EL (cell line): ENCODE measurements at regions not wholly inside any gene's neighbourhood (a gene's known extent, or its start where the extent isn't known, plus 50 kb on each side); places are given as distances from the start of the nearest gene placed in this dataset.
A peak's percentile ranks its signal among the peaks of the same experiment; 100 is the strongest.
"Not testable (repeated sequence)": the region's sequence is repeated elsewhere in the genome, so short reads cannot be mapped to it uniquely, and the experiment has no call there.

Source experiments
- DNase-seq: peaks from one replicate; pipeline ENCODE4 v3.0.0-alpha.2; 2016

- no peak for DNase-seq
Observed at GRCh38 chr7:113292105-113292504, 173.8 kb upstream of the SMIM30 start.

DNA sequence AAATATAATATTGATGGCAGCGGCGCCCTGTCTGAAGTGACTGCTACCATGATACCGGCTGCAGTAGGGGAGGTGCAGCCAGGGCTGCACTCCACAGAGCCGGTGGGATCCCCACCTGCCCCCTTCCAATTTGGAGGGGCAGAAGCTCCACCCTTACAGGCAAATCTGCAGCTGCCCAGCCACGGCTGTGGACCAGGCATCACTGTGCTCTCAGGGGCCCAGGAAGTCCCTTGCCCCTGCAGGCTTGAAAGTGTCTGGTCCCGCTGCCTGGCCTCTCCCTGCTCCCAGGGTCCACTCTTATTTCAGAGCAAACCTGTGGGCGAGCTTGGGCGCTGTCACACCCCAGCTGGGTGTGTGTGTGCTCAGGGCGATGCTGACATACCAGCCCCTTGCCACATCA lies 172.7 kb upstream of the SMIM30 start:
- DNase-seq: no peak

GRCh38 chr7:113289140-113289740 lies 170.9 kb upstream of the SMIM30 start:
- peak; percentile 51 for DNase-seq

DNA sequence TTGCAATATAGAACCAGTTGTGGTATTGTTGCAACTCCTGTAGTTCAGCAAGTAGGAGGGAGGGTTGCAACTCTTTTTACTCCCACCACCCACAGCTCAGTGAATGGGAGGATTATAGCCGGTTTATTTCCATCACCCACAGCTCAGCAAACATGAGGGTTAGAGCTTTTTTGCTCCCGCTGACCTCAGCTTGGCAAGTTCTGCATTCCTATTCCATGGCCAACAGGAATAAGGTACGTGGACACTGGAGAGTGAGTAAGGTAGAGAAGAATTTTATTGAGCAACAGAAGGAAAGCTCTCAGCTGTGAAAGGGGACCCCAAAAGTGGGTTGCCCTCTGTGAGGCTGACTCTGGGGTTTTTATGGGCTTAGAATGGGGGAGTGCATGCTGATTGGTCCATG lies 167.1 kb upstream of the SMIM30 start:
- peak; percentile 54 for DNase-seq

- DNase-seq: peak; percentile 73
Observed at GRCh38 chr7:113283861-113284260, 165.5 kb upstream of the SMIM30 start.

DNA sequence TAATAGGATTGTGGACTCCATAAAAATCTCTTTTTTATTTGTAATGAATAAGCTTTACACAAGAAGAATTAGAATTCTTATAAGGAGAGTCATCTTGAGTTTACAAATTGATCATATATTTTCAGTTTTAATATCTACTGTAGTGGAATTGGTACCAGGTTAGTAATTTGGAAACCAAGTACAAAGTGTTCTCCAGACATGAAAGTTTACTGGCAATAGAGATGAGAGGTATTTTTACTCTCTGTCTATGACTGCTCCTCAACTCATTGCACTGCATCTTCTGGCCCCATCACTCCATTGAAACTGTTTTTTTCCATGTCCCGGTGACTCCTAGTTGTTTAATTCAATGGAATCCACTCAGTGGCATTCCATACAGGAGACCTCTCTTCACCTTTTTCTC lies 164.5 kb upstream of the SMIM30 start:
- no peak for DNase-seq

- DNase-seq: no peak
Observed at GRCh38 chr7:113281223-113281622, 162.9 kb upstream of the SMIM30 start.

GRCh38 chr7:113279256-113279655 lies 160.9 kb upstream of the SMIM30 start:
- no peak for DNase-seq

DNA sequence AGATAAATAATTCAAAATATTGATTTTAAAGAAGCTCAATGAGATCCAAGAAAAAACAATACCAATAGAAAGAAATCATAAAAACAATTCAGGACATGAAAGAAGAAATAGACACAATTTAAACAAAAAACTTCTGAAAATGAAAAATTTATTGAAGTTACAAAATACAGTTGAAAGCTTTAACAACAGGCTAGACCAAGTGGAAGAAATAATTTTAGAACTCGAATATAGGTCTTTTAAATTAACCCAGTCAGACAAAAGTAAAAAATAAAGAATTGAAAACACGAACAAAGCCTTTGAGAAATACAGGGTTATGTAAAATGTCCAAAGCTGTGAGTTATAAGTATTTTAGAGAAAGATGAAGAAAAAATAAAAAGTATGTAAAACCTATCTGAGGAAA lies 152.4 kb upstream of the SMIM30 start:
- no peak for DNase-seq

GRCh38 chr7:113269592-113269991 lies 151.2 kb upstream of the SMIM30 start:
- not testable (repeated sequence) for DNase-seq

DNA sequence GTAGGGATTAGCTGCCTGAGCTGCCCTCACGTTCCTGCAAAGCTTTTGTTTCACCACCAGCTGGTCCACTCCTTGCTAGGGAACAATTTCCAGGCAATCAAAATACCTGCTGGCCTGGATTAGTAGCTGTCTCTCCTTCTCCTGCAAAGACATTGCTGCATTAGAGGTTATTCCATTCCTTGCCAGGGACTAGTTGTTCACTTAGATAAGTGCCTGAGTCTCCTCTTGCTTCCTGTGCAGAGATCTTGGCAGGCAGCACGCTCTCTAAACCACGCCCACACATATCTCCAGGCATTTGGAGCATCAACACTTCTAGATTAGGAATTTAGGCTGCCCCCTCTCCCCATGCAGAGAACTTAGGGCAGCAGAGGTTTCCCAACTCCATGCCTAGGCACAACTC lies 150.4 kb upstream of the SMIM30 start:
- DNase-seq: peak; percentile 31

DNA sequence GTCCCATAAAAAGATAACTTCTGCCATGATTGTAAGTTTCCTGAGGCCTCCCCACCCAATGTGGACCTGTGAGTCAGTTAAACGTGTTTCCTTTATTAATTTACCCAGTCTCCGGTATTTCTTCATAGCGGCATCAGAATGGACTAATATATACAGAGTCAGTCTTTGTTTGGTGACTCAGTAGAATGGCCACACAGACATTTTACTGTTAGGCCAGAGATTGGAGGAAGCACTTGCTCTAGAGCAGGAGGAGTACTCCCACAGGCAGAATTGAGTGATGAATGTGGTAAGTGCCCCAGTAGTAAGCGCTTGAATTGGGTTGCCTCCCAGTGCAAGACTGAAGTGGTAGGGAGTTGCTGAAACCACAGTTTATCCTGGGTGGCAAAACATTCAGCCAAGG lies 149.5 kb upstream of the SMIM30 start:
- DNase-seq: peak; percentile 75

DNA sequence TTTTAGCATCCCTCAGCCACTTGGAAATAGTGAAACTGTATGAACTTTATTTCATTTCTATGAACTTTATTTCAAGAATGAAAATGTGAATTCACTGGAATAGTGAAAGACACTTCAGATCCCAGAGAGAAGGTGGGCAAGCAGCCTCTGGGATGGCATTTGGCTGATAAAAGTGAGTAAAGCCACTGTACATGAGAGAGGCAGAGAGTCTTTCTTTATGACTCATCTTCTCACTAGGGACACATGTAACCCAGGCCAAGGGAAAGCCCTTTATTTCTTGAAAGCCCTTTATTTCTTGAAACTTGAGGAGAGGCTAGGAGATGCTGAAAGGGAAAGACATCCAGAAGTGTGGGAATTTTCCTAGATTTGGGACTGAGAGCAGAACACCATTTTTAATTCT lies 148.9 kb upstream of the SMIM30 start:
- DNase-seq: peak; percentile 62

DNA sequence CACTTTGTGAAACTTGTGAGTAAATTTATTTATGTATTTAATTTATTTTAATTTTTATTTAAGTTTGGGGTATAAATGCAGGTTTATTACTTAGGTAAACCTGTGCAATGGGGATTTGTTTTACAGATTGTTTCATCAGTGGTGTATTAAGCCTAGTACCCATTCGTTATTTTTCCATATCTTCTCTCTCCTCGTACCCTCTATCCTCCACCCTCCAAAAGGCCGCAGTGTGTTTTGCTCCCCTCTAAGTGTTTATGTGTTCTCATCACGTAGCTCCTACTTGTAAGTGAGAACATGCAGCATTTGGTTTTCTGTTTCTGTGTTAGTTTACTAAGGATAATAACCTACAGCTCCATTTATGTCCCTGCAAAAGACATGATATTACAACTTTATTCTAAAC lies 145.4 kb upstream of the SMIM30 start:
- DNase-seq: no peak

DNA sequence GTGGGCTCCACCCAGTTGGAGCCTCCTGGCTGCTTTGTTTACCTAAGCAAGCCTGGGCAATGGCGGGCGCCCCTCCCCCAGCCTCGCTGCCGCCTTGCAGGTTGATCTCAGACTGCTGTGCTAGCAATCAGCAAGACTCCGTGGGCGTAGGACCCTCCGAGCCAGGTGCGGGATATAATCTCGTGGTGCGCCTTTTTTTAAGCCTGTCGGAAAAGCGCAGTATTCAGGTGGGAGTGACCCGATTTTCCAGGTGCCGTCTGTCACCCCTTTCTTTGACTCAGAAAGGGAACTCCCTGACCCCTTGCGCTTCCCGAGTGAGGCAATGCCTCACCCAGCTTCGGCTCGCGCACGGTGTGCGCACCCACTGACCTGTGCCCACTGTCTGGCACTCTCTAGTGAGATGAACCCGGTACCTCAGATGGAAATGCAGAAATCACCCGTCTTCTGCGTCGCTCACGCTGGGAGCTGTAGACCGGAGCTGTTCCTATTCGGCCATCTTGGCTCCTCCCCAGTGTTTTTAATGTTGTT lies 144.9 kb upstream of the SMIM30 start:
- DNase-seq: not testable (repeated sequence)

DNA sequence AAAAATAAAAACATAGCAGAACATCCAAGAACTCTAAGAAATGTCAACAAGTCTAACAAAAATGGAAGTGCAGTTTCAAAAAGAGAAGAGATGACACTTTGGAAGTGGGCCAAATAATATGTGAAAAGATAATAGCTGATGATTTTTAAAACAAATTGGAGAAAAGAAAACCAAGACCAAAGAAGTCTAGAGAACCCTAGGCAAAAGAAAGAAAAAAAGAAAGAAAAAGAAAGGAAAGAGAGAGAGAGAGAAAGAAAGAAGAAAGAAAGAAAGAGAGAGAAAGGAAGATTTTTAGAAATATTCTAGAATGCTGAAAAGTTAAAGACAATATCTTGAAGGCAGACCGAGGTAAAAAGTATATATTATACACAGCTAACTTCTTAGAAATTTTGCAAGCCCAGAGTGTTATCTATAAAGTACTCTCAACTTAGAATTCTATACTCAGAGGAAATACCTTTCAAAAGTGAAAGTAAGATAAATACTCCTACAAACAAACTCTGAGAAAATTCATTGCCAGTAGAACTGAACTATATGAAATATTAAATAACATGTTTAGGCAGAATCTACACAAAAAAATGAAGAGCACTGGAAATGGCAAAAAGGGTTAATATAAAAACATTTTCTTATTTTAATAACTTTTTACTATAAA lies 138.7 kb upstream of the SMIM30 start:
- DNase-seq: peak; percentile 1

- DNase-seq: peak; percentile 43
Observed at GRCh38 chr7:113247198-113247597, 128.8 kb upstream of the SMIM30 start.

GRCh38 chr7:113246738-113247137 lies 128.4 kb upstream of the SMIM30 start:
- DNase-seq: no peak

DNA sequence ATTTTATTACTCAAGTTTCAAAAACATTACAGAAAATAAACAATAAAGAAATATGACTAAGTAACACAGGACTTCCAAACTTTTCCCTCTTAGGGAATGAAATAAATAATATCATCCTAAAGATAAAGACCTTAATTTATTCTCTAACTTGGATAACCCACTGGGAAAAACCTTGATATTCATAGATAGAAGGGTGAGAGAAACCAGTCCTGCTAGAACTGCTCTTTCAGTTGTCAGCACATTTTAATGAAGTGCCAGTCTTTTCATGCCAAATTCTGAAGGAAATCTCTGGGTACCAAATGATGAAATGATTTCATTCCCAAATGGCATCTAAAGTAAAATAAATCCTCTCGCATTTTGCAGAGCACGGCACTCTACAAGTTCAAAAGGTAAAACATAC lies 114.5 kb upstream of the SMIM30 start:
- DNase-seq: no peak

GRCh38 chr7:113230691-113231090 lies 112.3 kb upstream of the SMIM30 start:
- DNase-seq: no peak

DNA sequence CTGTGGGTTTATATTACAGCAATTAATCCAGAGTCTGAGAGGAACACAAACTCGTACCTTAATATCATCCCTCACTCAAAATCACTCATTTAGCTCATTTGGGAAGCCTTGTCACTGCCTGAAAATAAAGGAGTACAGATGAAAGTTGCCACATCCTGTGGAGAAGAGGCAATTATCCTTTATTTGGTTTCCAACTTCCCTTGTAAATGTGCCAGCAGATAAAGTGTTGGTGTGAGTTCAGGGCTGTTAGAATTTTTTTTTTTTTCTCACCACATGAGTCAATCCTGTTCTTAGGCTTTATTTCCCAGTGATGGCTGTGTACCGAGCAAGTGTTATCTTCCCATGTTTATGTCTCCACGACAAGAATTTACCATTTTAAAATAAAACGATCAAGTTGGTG lies 99.0 kb upstream of the SMIM30 start:
- DNase-seq: peak; percentile 19

- DNase-seq: no peak
Observed at GRCh38 chr7:113216038-113216437, 97.7 kb upstream of the SMIM30 start.

DNA sequence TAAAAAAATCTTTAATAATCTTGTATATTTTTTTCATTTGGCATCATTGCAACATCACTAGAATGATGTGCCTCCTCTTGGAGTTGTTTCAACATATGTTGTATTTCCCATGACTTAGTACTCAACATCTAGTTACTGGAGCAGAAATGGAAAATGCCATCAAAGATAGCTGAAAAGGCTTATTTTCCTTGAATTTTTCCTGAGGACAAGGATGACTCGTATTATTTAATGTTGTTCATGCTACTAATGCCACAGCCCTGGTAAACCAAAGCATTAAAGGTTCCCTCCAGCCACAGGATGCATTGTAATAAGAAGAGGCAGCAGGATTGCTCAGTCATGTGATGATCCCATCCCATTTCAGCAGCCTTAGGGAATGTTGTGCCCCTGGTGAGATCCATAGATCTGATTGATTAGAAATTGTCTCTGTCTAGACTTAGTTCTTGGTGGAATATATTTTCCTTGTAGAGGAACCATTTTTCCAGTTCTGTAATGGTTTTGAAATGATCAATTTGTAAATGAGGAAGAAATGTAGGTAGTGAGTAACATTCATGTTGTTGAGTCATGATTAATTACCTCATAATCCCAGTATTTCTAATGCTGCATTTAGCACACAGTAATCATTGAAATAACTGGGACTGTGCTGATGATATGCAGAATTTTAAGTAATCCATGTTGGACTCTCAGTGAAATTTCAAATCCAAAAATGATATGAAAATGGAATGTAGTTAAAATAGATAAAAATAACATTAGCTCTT lies 91.3 kb upstream of the SMIM30 start:
- peak; percentile 41 for DNase-seq

- no peak for DNase-seq
Observed at GRCh38 chr7:113207931-113208330, 89.6 kb upstream of the SMIM30 start.
